Breast epithelium (tissue), 3 donors: ENCODE measurements at regions not wholly inside any gene's neighbourhood (a gene's known extent, or its start where the extent isn't known, plus 50 kb on each side); places are given as distances from the start of the nearest gene placed in this dataset.

Experiments used
- CTCF ChIP-seq, 3 donors: fragments of 450-650 bp; IDR thresholded peaks; one replicate each; pipeline ENCODE4 v1.5.1; 2016 to 2017; ENCODE audit warnings: antibody characterized with exemption in 3 of 3, mild to moderate bottlenecking in 3 of 3, moderate library complexity in 3 of 3
- POLR2A ChIP-seq: fragments of 450-650 bp; IDR thresholded peaks from one replicate; pipeline ENCODE4 v1.6.1; 2016; ENCODE audit warnings: antibody characterized with exemption, mild to moderate bottlenecking, moderate library complexity
- POLR2AphosphoS5 ChIP-seq, 3 donors: sonication (generic); formaldehyde crosslinking; IDR thresholded peaks; one replicate each; pipeline ENCODE4 v1.6.1; 2017; ENCODE audit warnings: antibody characterized with exemption in 3 of 3

DNA sequence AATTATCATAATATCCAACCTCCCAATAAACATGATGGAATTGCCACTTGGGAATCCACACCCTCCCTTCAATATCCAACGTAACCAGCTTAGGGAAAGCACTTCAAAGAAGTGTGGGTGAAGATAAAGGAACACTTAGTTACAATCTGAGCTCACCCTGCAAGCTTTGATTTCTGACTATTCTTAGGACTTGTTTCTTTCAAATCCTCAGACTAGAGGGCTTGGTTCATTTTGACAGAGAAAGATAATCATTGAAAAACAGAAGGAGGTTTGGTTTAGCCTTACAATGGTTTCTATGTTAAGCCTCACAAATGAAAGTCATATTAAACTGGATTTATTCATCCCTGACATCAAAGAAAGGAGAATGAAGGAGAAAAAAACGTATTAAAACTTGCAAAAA is 57.9 kb upstream of the SYT13 start:
- TF ChIP-seq CTCF (IDR thresholded peaks at IDR 0.05) (no peak), POLR2A (no peak), POLR2AphosphoS5 (IDR thresholded peaks at IDR 0.05) (no peak)
